ENCODE measurements at regions not wholly inside any gene's neighbourhood (a gene's known extent, or its start where the extent isn't known, plus 50 kb on each side); places are given as distances from the start of the nearest gene placed in this dataset.

GRCh38 chr1:224802617-224803016, 126.9 kb upstream of the DNAH14 start:
- Histone ChIP-seq H3K27me3 (ENCODE audit: insufficient read depth) (no peaks in the 10 kb centered on the region), H3K4me2 (no peak overlapping the region), H4K20me1 (ENCODE audit: insufficient read depth) (no peaks in the 10 kb centered on the region), H3K9ac (no peak overlapping the region), H3F3A (replicated peaks; ENCODE audit: insufficient read depth) (no peaks in the 10 kb centered on the region), H3K9me3 (no peaks in the 10 kb centered on the region), H3K36me3 (replicated peaks in 1 of 2; ENCODE audit: control insufficient read depth in 1 of 2, insufficient read depth in 2 of 2, low read length in 1 of 2) (no peaks in the 10 kb centered on the region), H3K4me3 (ENCODE audit: low read depth in 2 of 2, low read length in 1 of 2) (no peak overlapping the region), H3K4me1 (ENCODE audit: control insufficient read depth in 1 of 2, insufficient read depth in 2 of 2, low read depth in 1 of 2, low read length in 1 of 2) (no peaks in the 10 kb centered on the region; a peak in 1 of 4 replicates), H3K79me2 (ENCODE audit: insufficient read depth) (no peaks in the 10 kb centered on the region), H2AFZ (ENCODE audit: low read depth) (no peak overlapping the region), H3K9me2 (no peaks in the 10 kb centered on the region), H3K27ac (ENCODE audit: low read depth in 2 of 2, low read length in 1 of 2) (no peak overlapping the region)
- no peak for DNase-seq
- 48% methylated on average over 3 of the region's 3 CpGs for WGBS (ENCODE audit: low lambda C conversion rate)
- CTCF ChIA-PET, result no interaction called here
- TF ChIP-seq NFIC (IDR thresholded peaks at IDR 0.05; ENCODE audit: borderline replicate concordance) (no peak), FOXM1 (IDR thresholded peaks at IDR 0.05; ENCODE audit: low read depth) (no peak), MEF2A (IDR thresholded peaks at IDR 0.05; ENCODE audit: borderline replicate concordance, low read depth) (no peak), USF1 (IDR thresholded peaks at IDR 0.05; ENCODE audit: borderline replicate concordance, low read depth) (no peak), MXI1 (IDR thresholded peaks at IDR 0.05; ENCODE audit: low read depth, low read length) (no peak), POLR2AphosphoS5 (IDR thresholded peaks at IDR 0.05; ENCODE audit: low read depth, low read length) (no peak), FOSL2 (IDR thresholded peaks at IDR 0.05; ENCODE audit: borderline replicate concordance, low read depth) (no peak), CTCF (IDR thresholded peaks at IDR 0.05) (no peak), RXRA (IDR thresholded peaks at IDR 0.05; ENCODE audit: borderline replicate concordance, low read depth) (no peak), JUND (IDR thresholded peaks at IDR 0.05) (no peak), FOXJ3 (CRISPR knock-in tag; IDR thresholded peaks at IDR 0.05) (no peak), EZH2phosphoT487 (IDR thresholded peaks at IDR 0.05; ENCODE audit: borderline replicate concordance, low read depth) (no peak)
- TF ChIP-seq, protein P1, sequence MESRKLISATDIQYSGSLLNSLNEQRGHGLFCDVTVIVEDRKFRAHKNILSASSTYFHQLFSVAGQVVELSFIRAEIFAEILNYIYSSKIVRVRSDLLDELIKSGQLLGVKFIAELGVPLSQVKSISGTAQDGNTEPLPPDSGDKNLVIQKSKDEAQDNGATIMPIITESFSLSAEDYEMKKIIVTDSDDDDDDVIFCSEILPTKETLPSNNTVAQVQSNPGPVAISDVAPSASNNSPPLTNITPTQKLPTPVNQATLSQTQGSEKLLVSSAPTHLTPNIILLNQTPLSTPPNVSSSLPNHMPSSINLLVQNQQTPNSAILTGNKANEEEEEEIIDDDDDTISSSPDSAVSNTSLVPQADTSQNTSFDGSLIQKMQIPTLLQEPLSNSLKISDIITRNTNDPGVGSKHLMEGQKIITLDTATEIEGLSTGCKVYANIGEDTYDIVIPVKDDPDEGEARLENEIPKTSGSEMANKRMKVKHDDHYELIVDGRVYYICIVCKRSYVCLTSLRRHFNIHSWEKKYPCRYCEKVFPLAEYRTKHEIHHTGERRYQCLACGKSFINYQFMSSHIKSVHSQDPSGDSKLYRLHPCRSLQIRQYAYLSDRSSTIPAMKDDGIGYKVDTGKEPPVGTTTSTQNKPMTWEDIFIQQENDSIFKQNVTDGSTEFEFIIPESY (IDR thresholded peaks at IDR 0.05; ENCODE audit: borderline replicate concordance, low read depth), result no peak
- POLR2A ChIA-PET, result no interaction called here

DNA sequence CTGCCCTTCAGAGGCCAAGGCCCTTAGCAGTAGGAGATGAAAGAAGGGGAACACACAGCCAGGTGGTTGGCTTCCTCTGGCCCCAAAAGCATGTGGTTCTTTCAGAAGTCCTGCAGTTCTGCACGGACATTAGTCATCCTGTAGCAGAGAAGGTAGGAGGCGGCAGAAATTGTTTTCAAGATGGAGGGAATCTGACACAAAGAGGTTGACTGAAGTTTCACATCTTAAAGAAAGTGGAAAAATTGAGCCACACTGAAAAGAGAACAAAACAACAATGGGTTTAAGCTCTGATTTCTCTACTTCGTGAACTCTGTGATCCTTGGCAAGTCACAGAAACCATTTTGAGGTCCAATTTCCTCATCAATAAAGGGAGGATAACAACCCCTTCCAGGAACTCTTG, 125.3 kb upstream of the DNAH14 start:
- H3K4me2 ChIP-seq, result no peak overlapping the region
- POLR2A ChIA-PET, result no interaction called here
- DNase-seq, result no peak
- no peaks in the 10 kb centered on the region for H3K27me3 ChIP-seq (ENCODE audit: insufficient read depth)
- no peak overlapping the region for H2AFZ ChIP-seq (ENCODE audit: low read depth)
- H3K4me3 ChIP-seq (ENCODE audit: low read depth in 2 of 2, low read length in 1 of 2), result no peak overlapping the region
- CTCF ChIA-PET, result interaction anchor here (1.1 kb wide), 1 partner anchor 27 kb away, joined by 3 read pairs; no protein-coding TSS in a partner anchor
- no peak overlapping the region for H3K9ac ChIP-seq
- H3K36me3 ChIP-seq (replicated peaks in 1 of 2; ENCODE audit: control insufficient read depth in 1 of 2, insufficient read depth in 2 of 2, low read length in 1 of 2), result no peaks in the 10 kb centered on the region
- no peaks in the 10 kb centered on the region for H4K20me1 ChIP-seq (ENCODE audit: insufficient read depth)
- H3K9me3 ChIP-seq, result no peaks in the 10 kb centered on the region
- H3K4me1 ChIP-seq (ENCODE audit: control insufficient read depth in 1 of 2, insufficient read depth in 2 of 2, low read depth in 1 of 2, low read length in 1 of 2), result no peaks in the 10 kb centered on the region; a peak in 1 of 4 replicates
- H3K9me2 ChIP-seq, result no peaks in the 10 kb centered on the region
- H3K27ac ChIP-seq (ENCODE audit: low read depth in 2 of 2, low read length in 1 of 2), result no peak overlapping the region
- WGBS (ENCODE audit: low lambda C conversion rate), result 70% methylated on average over 3 of the region's 3 CpGs
- H3F3A ChIP-seq (replicated peaks; ENCODE audit: insufficient read depth), result no peaks in the 10 kb centered on the region
- no peaks in the 10 kb centered on the region for H3K79me2 ChIP-seq (ENCODE audit: insufficient read depth)
- TF ChIP-seq FOSL2 (IDR thresholded peaks at IDR 0.05; ENCODE audit: borderline replicate concordance, low read depth) (no peak), SIN3A (IDR thresholded peaks at IDR 0.05; ENCODE audit: borderline replicate concordance, low read depth, low read length) (no peak), REST (IDR thresholded peaks at IDR 0.05; ENCODE audit: low read depth, low read length) (no peak), GABPA (IDR thresholded peaks at IDR 0.05; ENCODE audit: low read depth) (no peak), EZH2phosphoT487 (IDR thresholded peaks at IDR 0.05; ENCODE audit: borderline replicate concordance, low read depth) (no peak), CHD2 (IDR thresholded peaks at IDR 0.05; ENCODE audit: low read length, partially characterized antibody) (no peak), SMC3 (IDR thresholded peaks at IDR 0.05; ENCODE audit: low read depth, low read length) (no peak), RFX5 (IDR thresholded peaks at IDR 0.05; ENCODE audit: low read length) (no peak), MXI1 (IDR thresholded peaks at IDR 0.05; ENCODE audit: low read depth, low read length) (no peak), YY1 (IDR thresholded peaks at IDR 0.05; ENCODE audit: low read depth) (no peak)

Data from SK-N-SH (cell line).